Panc1 (cell line): ENCODE measurements at regions not wholly inside any gene's neighbourhood (a gene's known extent, or its start where the extent isn't known, plus 50 kb on each side); places are given as distances from the start of the nearest gene placed in this dataset.

ENCODE experiments used
- ATAC-seq: fragments of 200-7000 bp; cut with Tn5 transposase; 2 replicates; pipeline ENCODE4 v1.9.1; 2020; ENCODE audit warnings: mild to moderate bottlenecking, moderate library complexity
- BruUV-seq: library from RNA; stranded (reverse); fragments of 400-500 nt; replicated peaks from 2 replicates; lab custom pipeline; 2021; lab: Mats Ljungman, UMichigan
- CTCF ChIA-PET: fragments of 300-600 bp; sonication (Branson Sonifier 250); formaldehyde crosslinking; loops from one replicate; lab custom pipeline; 2022; ENCODE audit warnings: antibody characterized with exemption; lab: Charles Lee
- POLR2A ChIA-PET: fragments of 300-600 bp; sonication (Branson Sonifier 250); formaldehyde crosslinking; loops from one replicate; lab custom pipeline; 2022; ENCODE audit warnings: antibody characterized with exemption; lab: Charles Lee
- DNase-seq: peaks from one replicate; pipeline ENCODE4 v3.0.0-alpha.2; 2010; ENCODE audit warnings: low read depth, low spot score
- H3K27ac ChIP-seq: 2 replicates; pipeline ENCODE4 v1.5.1; 2011; ENCODE audit warnings: mild to moderate bottlenecking, low read length, inconsistent platforms
- H3K27me3 ChIP-seq: fragments of 200-500 bp; sonication (Bioruptor generic); 2 replicates; pipeline ENCODE4 v1.6.0; 2014; ENCODE audit warnings: low read length, inconsistent platforms; ENCODE audit not compliant: control insufficient read depth, insufficient read depth
- H3K36me3 ChIP-seq: fragments of 200-500 bp; sonication (Bioruptor generic); 2 replicates; pipeline ENCODE4 v1.5.1; 2014; ENCODE audit warnings: inconsistent platforms, mild to moderate bottlenecking, low read length, moderate library complexity; ENCODE audit not compliant: control insufficient read depth, insufficient read depth
- H3K4me1 ChIP-seq: 2 replicates; pipeline ENCODE4 v1.5.1; 2011; ENCODE audit warnings: inconsistent platforms, mild to moderate bottlenecking, low read length, moderate library complexity; ENCODE audit not compliant: control insufficient read depth, insufficient read depth
- H3K4me3 ChIP-seq, 2 experiments: 2 replicates each; pipeline ENCODE4 v1.5.1; 2011 to 2012; ENCODE audit warnings: low read depth in 2 of 2, low read length in 2 of 2, mild to moderate bottlenecking in 2 of 2, inconsistent platforms in 1 of 2, moderate library complexity in 1 of 2
- H3K9me3 ChIP-seq: fragments of 200-500 bp; sonication (Bioruptor generic); 2 replicates; pipeline ENCODE4 v1.5.1; 2014; ENCODE audit warnings: low read depth, mild to moderate bottlenecking, inconsistent platforms, low read length, moderate library complexity; ENCODE audit not compliant: control insufficient read depth, insufficient read depth
- CTCF ChIP-seq: fragments of 450-650 bp; IDR thresholded peaks from 2 replicates; pipeline ENCODE4 v1.5.1; 2017; ENCODE audit warnings: mild to moderate bottlenecking
- POLR2AphosphoS5 ChIP-seq: IDR thresholded peaks from 2 replicates; pipeline ENCODE4 v1.6.1; 2012; ENCODE audit warnings: mild to moderate bottlenecking, low read depth, low read length, moderate library complexity
- REST ChIP-seq, 2 experiments: IDR thresholded peaks; 2 replicates each; pipeline ENCODE4 v1.6.1; 2011 to 2012; ENCODE audit warnings: low read depth in 2 of 2, control low read depth in 1 of 2, low read length in 1 of 2, mild to moderate bottlenecking in 1 of 2, moderate library complexity in 1 of 2; ENCODE audit not compliant: insufficient read depth in 1 of 2
- SIN3A ChIP-seq: IDR thresholded peaks from 2 replicates; pipeline ENCODE4 v1.6.1; 2012; ENCODE audit warnings: low read depth, mild to moderate bottlenecking, low read length, moderate library complexity, borderline replicate concordance; ENCODE audit not compliant: insufficient read depth
- TCF7L2 ChIP-seq: IDR thresholded peaks from 2 replicates; pipeline ENCODE4 v1.6.1; 2011; ENCODE audit warnings: mild to moderate bottlenecking, low read depth, low read length, inconsistent platforms
- in situ Hi-C: cut with HindIII; loops from 2 replicates; pipeline ENCODE4 v1.10.0; 2016; ENCODE audit warnings: low sequenced_read_pairs, low pct_unique_long_range_greater_than_20kb
- intact Hi-C: fragments of 100-400 bp; cut with micrococcal nuclease; formaldehyde crosslinking; loops from one replicate; pipeline ENCODE4 v1.10.0; 2022; ENCODE audit not compliant: unreplicated experiment

GRCh38 chr6:150713487-150713886 is 113.8 kb downstream of the PLEKHG1 start:
- DNase-seq (no peak), ATAC-seq (no peak)
- in situ Hi-C loops (no loop called here), intact Hi-C loops (no loop called here)
- CTCF ChIA-PET: no interaction called here
- Histone ChIP-seq H3K27me3 (no peaks in the 10 kb centered on the region), H3K27ac (no peak overlapping the region), H3K36me3 (no peaks in the 10 kb centered on the region), H3K4me1 (no peaks in the 10 kb centered on the region), H3K9me3 (no peaks in the 10 kb centered on the region), H3K4me3 (no peak overlapping the region)
- POLR2A ChIA-PET: no interaction called here
- TF ChIP-seq REST (IDR thresholded peaks at IDR 0.05; ENCODE audit: insufficient read depth in 1 of 2, low read depth in 2 of 2, low read length in 1 of 2) (no peak), CTCF (no peak), SIN3A (no peak), POLR2AphosphoS5 (no peak), TCF7L2 (no peak)
- no TSS peak for BruUV-seq

GRCh38 chr6:150713931-150714330 is 114.2 kb downstream of the PLEKHG1 start:
- CTCF ChIA-PET: no interaction called here
- no peaks in the 10 kb centered on the region for H3K27me3 ChIP-seq
- no peaks in the 10 kb centered on the region for H3K9me3 ChIP-seq
- no peak for ATAC-seq
- no peaks in the 10 kb centered on the region for H3K4me1 ChIP-seq
- TF ChIP-seq CTCF (no peak), SIN3A (no peak), REST (IDR thresholded peaks at IDR 0.05; ENCODE audit: insufficient read depth in 1 of 2, low read depth in 2 of 2, low read length in 1 of 2) (no peak), TCF7L2 (no peak), POLR2AphosphoS5 (no peak)
- in situ Hi-C loops (no loop called here), intact Hi-C loops (no loop called here)
- no TSS peak for BruUV-seq
- H3K36me3 ChIP-seq: no peaks in the 10 kb centered on the region
- no peak overlapping the region for H3K27ac ChIP-seq
- POLR2A ChIA-PET: interaction anchor here (0.6 kb wide), 1 partner anchor 54 kb away, joined by 3 read pairs; no protein-coding TSS in a partner anchor
- no peak overlapping the region for H3K4me3 ChIP-seq
- no peak for DNase-seq
